ENCODE measurements at regions not wholly inside any gene's neighbourhood (a gene's known extent, or its start where the extent isn't known, plus 50 kb on each side); places are given as distances from the start of the nearest gene placed in this dataset.

DNA sequence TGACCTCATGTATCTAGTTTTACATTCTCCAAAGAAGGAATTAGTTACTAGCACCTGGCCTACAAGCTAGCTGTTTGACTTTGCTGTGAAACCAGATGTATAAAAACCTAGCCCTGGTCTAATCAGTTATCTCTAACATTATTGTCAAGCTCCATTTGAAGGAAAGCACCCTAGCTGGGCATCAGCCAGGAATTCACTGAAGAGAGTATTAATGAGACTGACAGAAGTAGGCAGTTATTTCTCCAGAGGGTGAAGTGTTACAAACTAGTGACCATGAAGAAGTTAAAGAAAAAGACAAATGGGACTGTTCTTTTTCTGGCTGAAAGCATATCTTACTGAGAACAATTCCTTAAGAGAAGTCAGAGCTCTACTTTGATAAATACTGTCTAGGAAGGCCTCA lies 2529.3 kb upstream of the PCDH20 start:
- TF ChIP-seq POLR2AphosphoS5 (IDR thresholded peaks at IDR 0.05; ENCODE audit: low read depth), result no peak
- TF ChIP-seq, protein P1, sequence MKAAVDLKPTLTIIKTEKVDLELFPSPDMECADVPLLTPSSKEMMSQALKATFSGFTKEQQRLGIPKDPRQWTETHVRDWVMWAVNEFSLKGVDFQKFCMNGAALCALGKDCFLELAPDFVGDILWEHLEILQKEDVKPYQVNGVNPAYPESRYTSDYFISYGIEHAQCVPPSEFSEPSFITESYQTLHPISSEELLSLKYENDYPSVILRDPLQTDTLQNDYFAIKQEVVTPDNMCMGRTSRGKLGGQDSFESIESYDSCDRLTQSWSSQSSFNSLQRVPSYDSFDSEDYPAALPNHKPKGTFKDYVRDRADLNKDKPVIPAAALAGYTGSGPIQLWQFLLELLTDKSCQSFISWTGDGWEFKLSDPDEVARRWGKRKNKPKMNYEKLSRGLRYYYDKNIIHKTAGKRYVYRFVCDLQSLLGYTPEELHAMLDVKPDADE (IDR thresholded peaks at IDR 0.05), result no peak
- TF ChIP-seq NANOG (IDR thresholded peaks at IDR 0.05; ENCODE audit: borderline replicate concordance), result no peak
- TF ChIP-seq ZNF114 (CRISPR knock-in tag; IDR thresholded peaks at IDR 0.05), result no peak
- TF ChIP-seq, protein P2, sequence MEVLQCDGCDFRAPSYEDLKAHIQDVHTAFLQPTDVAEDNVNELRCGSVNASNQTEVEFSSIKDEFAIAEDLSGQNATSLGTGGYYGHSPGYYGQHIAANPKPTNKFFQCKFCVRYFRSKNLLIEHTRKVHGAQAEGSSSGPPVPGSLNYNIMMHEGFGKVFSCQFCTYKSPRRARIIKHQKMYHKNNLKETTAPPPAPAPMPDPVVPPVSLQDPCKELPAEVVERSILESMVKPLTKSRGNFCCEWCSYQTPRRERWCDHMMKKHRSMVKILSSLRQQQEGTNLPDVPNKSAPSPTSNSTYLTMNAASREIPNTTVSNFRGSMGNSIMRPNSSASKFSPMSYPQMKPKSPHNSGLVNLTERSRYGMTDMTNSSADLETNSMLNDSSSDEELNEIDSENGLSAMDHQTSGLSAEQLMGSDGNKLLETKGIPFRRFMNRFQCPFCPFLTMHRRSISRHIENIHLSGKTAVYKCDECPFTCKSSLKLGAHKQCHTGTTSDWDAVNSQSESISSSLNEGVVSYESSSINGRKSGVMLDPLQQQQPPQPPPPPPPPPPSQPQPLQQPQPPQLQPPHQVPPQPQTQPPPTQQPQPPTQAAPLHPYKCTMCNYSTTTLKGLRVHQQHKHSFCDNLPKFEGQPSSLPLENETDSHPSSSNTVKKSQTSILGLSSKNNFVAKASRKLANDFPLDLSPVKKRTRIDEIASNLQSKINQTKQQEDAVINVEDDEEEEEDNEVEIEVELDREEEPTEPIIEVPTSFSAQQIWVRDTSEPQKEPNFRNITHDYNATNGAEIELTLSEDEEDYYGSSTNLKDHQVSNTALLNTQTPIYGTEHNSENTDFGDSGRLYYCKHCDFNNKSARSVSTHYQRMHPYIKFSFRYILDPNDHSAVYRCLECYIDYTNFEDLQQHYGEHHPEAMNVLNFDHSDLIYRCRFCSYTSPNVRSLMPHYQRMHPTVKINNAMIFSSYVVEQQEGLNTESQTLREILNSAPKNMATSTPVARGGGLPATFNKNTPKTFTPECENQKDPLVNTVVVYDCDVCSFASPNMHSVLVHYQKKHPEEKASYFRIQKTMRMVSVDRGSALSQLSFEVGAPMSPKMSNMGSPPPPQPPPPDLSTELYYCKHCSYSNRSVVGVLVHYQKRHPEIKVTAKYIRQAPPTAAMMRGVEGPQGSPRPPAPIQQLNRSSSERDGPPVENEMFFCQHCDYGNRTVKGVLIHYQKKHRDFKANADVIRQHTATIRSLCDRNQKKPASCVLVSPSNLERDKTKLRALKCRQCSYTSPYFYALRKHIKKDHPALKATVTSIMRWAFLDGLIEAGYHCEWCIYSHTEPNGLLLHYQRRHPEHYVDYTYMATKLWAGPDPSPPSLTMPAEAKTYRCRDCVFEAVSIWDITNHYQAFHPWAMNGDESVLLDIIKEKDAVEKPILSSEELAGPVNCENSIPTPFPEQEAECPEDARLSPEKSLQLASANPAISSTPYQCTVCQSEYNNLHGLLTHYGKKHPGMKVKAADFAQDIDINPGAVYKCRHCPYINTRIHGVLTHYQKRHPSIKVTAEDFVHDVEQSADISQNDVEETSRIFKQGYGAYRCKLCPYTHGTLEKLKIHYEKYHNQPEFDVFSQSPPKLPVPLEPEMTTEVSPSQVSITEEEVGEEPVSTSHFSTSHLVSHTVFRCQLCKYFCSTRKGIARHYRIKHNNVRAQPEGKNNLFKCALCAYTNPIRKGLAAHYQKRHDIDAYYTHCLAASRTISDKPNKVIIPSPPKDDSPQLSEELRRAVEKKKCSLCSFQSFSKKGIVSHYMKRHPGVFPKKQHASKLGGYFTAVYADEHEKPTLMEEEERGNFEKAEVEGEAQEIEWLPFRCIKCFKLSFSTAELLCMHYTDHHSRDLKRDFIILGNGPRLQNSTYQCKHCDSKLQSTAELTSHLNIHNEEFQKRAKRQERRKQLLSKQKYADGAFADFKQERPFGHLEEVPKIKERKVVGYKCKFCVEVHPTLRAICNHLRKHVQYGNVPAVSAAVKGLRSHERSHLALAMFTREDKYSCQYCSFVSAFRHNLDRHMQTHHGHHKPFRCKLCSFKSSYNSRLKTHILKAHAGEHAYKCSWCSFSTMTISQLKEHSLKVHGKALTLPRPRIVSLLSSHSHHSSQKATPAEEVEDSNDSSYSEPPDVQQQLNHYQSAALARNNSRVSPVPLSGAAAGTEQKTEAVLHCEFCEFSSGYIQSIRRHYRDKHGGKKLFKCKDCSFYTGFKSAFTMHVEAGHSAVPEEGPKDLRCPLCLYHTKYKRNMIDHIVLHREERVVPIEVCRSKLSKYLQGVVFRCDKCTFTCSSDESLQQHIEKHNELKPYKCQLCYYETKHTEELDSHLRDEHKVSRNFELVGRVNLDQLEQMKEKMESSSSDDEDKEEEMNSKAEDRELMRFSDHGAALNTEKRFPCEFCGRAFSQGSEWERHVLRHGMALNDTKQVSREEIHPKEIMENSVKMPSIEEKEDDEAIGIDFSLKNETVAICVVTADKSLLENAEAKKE (CRISPR knock-in tag; IDR thresholded peaks at IDR 0.05), result no peak
- no peak for TF ChIP-seq EZH2 (IDR thresholded peaks at IDR 0.05; ENCODE audit: low read depth, unreplicated experiment)
- no peak for TF ChIP-seq ZNF331 (CRISPR knock-in tag; IDR thresholded peaks at IDR 0.05; ENCODE audit: low read depth)
- TF ChIP-seq STAT1 (IDR thresholded peaks at IDR 0.05; ENCODE audit: unreplicated experiment), result no peak
- TF ChIP-seq, protein P3, sequence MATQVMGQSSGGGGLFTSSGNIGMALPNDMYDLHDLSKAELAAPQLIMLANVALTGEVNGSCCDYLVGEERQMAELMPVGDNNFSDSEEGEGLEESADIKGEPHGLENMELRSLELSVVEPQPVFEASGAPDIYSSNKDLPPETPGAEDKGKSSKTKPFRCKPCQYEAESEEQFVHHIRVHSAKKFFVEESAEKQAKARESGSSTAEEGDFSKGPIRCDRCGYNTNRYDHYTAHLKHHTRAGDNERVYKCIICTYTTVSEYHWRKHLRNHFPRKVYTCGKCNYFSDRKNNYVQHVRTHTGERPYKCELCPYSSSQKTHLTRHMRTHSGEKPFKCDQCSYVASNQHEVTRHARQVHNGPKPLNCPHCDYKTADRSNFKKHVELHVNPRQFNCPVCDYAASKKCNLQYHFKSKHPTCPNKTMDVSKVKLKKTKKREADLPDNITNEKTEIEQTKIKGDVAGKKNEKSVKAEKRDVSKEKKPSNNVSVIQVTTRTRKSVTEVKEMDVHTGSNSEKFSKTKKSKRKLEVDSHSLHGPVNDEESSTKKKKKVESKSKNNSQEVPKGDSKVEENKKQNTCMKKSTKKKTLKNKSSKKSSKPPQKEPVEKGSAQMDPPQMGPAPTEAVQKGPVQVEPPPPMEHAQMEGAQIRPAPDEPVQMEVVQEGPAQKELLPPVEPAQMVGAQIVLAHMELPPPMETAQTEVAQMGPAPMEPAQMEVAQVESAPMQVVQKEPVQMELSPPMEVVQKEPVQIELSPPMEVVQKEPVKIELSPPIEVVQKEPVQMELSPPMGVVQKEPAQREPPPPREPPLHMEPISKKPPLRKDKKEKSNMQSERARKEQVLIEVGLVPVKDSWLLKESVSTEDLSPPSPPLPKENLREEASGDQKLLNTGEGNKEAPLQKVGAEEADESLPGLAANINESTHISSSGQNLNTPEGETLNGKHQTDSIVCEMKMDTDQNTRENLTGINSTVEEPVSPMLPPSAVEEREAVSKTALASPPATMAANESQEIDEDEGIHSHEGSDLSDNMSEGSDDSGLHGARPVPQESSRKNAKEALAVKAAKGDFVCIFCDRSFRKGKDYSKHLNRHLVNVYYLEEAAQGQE (IDR thresholded peaks at IDR 0.05; ENCODE audit: unreplicated experiment), result no peak
- TF ChIP-seq CREB1 (CRISPR knock-in tag; IDR thresholded peaks at IDR 0.05; ENCODE audit: low read depth), result no peak
- TF ChIP-seq JUNB (IDR thresholded peaks at IDR 0.05; ENCODE audit: unreplicated experiment), result no peak
- TF ChIP-seq, protein P4, sequence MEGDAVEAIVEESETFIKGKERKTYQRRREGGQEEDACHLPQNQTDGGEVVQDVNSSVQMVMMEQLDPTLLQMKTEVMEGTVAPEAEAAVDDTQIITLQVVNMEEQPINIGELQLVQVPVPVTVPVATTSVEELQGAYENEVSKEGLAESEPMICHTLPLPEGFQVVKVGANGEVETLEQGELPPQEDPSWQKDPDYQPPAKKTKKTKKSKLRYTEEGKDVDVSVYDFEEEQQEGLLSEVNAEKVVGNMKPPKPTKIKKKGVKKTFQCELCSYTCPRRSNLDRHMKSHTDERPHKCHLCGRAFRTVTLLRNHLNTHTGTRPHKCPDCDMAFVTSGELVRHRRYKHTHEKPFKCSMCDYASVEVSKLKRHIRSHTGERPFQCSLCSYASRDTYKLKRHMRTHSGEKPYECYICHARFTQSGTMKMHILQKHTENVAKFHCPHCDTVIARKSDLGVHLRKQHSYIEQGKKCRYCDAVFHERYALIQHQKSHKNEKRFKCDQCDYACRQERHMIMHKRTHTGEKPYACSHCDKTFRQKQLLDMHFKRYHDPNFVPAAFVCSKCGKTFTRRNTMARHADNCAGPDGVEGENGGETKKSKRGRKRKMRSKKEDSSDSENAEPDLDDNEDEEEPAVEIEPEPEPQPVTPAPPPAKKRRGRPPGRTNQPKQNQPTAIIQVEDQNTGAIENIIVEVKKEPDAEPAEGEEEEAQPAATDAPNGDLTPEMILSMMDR (conservative IDR thresholded peaks at IDR 0.05; ENCODE audit: low read depth in 2 of 2), result no peak
- no peak for TF ChIP-seq EZH2phosphoT487 (IDR thresholded peaks at IDR 0.05; ENCODE audit: unreplicated experiment)
- H3K9me3 Mint-ChIP-seq, result no peaks in the 10 kb centered on the region

More for the DNA sequence above, 2529.3 kb upstream of the PCDH20 start:
- Histone ChIP-seq H3K27ac (ENCODE audit: low read depth) (no peak overlapping the region), H3F3A (replicated peaks; ENCODE audit: low read depth) (no peaks in the 10 kb centered on the region), H3K4me2 (no peak overlapping the region), H3K27me3 (ENCODE audit: insufficient read depth) (no peaks in the 10 kb centered on the region), H4K20me1 (replicated peaks; ENCODE audit: insufficient read depth) (no peaks in the 10 kb centered on the region), H3K4me1 (ENCODE audit: insufficient read depth) (no peaks in the 10 kb centered on the region), H3K36me3 (ENCODE audit: insufficient read depth) (no peaks in the 10 kb centered on the region), H3K9me2 (ENCODE audit: insufficient read depth) (no peaks in the 10 kb centered on the region), H3K79me2 (replicated peaks; ENCODE audit: insufficient read depth) (no peaks in the 10 kb centered on the region), H2AFZ (no peak overlapping the region), H3K4me3 (no peak overlapping the region)
- Mint-ChIP-seq H3K36me3 (ENCODE audit: low read depth) (no peaks in the 10 kb centered on the region), H3K4me1 (no peaks in the 10 kb centered on the region), H3K4me3 (no peak overlapping the region), H3K27ac (no peak overlapping the region), H3K27me3 (ENCODE audit: insufficient read depth, low read depth, poor library complexity) (no peaks in the 10 kb centered on the region)
- DNase-seq (ENCODE audit: low spot score), result no peak
- ATAC-seq, result no peak

All from GM23338 (cell line).